ENCODE measurements at regions not wholly inside any gene's neighbourhood (a gene's known extent, or its start where the extent isn't known, plus 50 kb on each side); places are given as distances from the start of the nearest gene placed in this dataset.

DNA sequence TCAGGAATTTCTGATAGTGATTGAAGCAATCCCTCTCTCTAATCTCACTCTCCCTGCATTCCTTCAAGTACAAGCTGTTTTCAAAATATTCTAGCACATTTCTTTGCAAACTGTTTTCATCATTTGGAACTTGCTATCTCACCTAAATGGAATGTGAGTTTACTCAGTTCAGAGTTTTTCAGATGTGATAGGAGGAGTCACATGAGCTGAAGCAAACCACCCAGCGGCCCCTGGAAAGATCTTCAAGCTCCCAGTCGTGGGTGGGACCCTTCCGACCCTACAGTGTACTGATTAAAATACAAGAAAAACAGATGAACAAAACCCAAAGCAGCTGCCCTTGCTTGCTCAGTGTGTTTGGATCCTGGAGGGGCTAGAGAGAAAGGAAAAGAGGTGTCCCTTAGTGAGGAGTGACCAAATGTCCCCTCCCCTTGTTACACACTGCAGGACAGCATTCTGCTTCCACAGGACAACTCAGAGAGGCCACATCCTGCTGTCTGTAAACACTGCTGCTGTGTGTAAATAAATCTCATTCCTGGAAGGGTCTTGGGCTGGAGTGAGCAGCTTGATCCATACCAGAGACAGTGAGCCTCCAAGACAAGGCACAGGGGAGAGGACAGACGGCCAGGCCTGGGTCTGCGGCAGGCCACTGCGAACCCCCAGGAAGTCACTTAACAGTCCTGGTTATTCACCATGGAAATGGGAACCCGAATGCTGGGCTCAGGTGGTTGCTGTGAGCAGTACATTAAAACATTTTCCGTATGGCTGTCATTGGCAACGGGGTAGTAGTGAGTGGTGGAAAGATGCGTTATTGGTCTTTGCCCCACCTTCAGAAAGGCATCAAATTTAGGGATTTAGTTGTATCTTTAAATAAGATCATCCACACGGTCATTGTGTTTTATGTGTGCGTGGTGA, 229.2 kb downstream of the RHOU start:
- DNase-seq (ENCODE audit: insufficient read length, low spot score), result no peak
- FAIRE-seq, result no peak

DNA sequence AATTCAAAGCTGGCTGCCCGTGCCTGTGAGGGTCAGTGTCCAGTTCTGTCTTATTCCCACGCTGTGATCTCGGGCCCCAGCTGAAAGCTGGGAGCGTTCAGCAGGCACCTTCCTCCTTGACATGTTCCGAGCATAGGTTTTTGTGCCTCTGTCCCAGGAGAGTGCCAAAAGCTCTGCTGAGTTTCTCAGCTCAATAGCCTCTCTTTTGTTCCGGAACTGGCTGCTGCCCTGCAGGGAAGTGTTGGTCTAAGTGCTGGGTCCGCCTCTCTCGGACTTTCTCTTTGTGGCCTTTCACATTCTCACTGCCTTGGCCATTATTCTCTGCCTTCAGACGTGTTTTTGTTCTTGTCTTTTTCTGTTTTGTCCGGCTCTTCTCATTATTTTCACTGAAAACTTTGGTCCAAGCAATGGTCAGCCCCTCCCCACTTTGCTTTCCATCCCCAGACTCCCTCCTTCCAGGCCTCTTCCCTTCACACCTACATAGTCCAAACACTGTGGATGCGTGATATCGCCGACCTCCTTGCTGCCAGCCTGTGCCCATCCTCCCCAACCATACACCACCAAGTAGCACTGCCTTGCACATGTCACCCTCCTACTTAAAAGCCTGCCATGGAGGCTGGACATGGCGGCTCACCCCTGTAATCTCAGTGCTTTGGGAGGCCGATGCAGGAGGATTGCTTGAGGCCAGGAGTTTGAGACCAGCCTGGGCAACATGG, 233.8 kb downstream of the RHOU start:
- DNase-seq (ENCODE audit: insufficient read length, low spot score) (no peak), FAIRE-seq (no peak)

DNA sequence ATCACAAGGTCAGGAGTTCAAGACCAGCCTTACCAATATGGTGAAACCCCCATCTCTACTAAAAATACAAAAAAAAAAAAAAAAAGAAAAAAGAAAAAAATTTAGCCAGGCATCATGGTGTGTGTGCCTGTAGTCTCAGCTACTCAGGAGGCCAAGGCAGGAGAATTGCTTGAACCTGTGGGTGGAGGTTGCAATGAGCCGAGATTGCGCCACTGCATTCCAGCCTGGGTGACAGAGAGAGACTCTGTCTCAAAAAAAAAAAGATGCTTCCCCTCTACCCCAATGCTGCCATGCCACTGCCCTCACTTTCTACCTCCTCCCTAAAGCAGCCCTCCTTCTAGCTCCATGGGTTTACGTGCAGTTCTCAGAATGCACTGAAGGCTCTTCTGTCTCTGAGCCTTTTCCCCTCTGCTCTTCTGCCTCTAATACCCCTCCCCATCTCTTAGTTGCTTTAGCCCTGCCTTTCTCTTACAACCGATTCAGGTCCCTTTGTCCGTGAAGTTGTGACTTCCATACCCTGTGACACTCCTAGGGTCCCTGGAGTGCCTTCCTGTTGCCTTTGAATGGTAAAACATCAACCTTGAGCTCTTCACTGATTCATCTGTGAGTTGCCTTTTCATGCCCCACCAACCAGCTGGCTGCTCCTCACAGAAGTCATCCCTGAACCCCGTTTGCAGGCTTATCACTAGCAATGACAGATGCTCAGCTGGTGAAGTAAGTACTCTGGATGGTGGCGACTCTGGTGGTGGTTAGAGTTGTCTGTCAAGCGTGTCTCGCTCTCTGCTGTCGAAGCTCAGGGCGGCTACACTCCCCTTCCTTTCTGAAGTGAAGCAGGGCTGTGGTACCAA, 234.9 kb downstream of the RHOU start:
- DNase-seq (ENCODE audit: insufficient read length, low spot score) (no peak), FAIRE-seq (no peak)

DNA sequence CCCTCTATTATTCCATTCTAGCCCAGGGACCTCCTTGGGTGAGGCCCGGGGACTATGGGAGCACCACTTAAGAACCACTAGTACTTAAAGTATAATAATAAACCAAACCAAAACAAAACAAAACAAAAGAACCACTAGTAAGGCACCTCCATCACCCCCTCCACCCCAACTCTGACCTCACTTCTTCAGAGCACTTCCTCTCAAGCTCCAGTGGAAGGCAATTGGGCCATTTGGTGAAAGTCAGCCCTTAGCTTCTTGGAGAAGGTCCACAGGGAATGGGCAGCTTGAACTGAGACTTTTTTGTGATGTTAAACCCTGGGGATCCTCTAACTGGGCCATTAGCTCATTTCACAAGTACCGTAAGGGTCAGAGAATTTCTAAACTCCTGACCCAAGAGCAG, 237.3 kb downstream of the RHOU start:
- FAIRE-seq (no peak), DNase-seq (ENCODE audit: insufficient read length, low spot score) (no peak)

DNA sequence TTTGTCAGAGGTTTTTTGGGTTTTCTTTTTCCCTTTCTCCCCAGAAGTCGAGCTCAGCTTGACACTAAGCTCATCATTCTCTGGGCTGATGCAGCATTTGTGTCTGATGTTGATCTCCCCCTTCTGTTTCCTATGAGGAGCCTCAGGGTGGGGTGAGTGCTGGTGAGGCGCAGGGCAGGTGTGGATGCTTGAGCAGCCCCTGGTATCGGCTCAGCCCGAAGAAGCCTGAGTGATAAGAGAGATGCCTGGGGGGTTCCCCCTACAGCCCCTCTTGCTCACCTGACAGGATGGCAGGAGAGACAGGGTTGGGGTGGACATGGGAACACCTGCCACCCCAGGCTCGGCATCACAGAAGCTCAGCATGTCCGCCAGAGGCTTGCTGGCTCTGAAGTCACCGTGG, 239.0 kb downstream of the RHOU start:
- DNase-seq (ENCODE audit: insufficient read length, low spot score) (no peak), FAIRE-seq (no peak)

DNA sequence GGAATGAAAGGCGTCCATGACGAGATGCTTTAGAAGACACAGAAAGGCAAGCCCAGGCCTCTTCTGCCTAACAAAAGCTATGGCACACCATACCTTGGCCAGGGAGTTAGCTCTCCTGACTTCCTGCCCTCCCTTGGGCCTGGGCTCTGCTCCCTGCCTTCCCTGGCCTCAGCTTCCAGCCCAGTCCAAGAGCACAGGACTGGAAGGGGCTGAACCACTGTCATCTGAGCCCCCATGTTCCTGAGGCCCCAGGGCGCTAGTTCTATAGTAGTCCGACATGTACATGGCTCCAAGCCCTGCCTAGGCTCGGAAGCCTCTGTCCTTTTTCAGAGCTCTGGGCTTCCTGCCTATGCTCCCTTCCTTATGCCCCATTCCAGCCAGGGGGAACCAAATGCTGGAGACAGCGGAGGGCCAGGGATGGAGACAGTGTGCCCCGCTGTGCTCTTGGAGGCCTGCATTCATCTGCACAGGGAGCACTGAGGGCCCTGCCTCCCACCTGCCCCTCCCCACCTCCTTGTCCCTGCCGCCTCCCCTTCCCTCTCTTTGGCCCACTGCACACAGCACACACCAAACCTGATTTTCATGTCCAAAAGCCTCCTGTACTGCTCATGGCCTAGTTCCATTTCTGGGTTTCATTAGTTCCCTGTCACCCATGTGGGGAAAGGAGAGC, 240.1 kb downstream of the RHOU start:
- FAIRE-seq, result no peak
- no peak for DNase-seq (ENCODE audit: insufficient read length, low spot score)

DNA sequence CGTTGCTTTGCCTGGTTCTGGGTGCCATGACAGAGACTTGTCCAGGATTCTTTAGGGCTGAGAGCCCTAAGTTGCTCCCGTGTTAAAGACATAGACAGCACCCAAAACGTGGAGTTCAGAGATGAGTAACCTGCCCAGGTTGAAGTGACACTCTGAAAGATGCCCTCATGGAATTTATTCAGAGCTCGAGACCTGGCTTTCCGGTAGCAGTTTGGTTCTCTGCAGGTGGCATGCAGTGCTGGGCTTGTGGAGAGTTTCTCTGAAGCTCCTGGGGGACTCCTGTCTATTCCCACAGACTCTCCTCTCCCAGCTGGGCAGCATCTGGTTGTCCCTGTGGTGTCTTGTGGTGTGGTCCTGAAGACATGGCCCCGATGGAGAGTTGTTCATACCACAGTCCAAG, 241.0 kb downstream of the RHOU start:
- DNase-seq (ENCODE audit: insufficient read length, low spot score), result no peak
- FAIRE-seq, result no peak

DNA sequence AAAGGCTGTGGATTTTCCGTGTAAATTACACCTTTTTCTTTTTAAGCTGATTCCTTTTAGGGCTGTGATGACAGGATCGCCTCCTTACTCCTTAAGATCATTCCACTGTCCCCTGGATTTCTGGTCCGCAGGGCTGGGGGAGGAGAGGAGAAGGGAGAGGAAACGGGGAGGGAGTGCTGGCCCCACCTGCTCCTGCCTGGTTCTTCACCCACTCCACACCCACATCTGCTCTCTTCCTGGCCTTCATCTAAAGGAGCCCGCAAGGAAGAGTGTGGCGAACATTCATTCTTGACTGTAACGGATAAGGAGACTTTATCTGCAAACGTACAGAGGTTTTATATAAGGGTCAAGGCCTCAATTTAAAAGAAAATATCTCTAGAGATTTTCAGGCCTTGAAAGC, 242.0 kb downstream of the RHOU start:
- FAIRE-seq, result no peak
- DNase-seq (ENCODE audit: insufficient read length, low spot score), result no peak

DNA sequence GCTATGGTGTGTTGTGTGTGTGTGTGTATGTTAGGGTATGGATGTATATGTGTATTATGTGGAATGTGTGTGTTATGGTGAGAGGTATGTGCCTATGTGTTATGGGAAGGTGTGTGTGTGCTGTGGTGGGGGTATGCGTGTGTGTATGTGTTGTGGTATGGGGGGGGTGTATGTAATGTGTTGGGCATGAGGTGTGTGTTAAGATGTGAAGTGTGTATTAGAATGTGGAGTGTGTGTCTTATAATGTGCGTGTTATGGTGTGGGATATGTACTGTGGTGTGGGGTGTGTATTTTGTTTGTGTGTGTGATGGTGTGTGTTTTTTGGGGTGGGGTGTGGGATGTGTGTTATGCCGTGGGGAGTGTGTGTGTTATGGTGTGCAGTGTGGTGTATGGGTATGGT, 242.5 kb downstream of the RHOU start:
- DNase-seq (ENCODE audit: insufficient read length, low spot score), result no peak
- no peak for FAIRE-seq

DNA sequence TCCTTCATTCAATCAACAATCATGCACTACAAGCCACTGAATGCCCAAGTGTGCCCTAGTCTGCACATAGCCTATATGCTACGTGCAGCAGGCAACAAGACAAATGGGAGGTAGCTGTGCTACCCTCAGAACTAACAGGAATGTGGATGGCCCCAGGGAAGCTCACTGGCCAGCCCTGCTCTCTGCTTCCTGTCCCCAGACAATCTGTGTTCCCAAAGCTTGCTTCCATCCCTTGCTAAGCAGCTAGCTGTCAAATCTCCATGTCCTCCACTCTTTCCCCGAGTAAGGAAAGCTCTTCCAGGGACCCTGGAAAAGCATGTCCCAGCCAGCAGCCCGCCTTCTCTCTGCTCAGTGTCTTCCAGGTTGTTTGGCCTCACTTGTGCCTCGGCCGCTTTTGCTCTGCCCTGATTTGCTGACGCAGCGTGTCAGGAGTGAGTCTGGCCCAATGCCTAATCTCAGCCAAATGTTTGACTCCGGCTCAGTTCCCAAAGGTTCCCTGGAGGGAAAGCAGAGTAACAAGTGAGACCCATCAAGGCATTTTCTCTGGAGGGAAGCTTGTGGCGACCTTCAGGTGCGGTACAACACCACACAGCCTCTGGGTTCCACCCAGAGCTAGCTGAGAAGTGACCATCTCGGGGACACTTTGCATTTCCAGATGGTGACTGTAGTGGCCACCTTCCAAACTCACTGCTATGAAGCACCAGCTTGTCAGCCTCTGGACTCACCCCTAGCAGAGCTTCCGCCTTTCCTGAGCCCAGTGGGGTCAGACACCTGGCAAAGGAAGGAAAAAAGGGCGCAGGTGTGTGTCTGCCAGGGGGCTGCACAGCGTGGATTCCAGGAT, 243.4 kb downstream of the RHOU start:
- no peak for FAIRE-seq
- no peak for DNase-seq (ENCODE audit: insufficient read length, low spot score)

DNA sequence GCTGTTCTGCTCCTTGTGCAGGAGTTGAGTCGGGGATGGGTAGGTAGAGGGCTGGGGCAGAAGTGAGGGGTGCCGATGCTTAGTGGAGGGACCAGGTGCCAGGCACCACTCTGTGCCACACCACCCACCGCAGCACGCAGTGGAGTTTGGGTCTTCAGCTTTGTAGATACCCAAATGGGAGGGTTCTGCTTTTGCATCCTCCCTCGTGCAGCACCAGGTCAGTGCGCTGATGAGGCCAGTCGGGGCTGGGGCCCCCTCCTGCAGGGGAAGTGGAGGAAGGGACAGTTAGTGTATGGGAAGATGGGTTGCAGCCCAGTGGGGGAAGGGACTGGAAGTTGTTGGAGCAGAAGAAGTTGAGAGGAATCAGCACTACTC, 244.0 kb downstream of the RHOU start:
- DNase-seq (ENCODE audit: insufficient read length, low spot score) (no peak), FAIRE-seq (no peak)

DNA sequence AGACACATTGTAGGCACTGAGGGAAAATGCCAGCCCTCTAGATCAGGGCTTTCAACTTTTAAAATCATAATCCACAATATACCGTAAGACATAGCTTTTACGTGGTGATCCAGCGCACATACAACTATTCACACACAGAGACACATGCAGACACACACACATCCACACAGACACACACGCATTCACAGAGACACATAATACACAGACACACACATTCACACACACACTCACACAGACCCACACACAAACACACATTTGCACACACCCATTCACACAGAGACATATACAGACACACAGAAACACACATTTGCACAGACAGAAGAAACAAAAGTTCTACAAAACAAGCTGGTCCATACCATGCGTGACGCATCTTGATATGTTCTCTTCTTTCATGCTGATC, 244.5 kb downstream of the RHOU start:
- DNase-seq (ENCODE audit: insufficient read length, low spot score), result no peak
- no peak for FAIRE-seq

DNA sequence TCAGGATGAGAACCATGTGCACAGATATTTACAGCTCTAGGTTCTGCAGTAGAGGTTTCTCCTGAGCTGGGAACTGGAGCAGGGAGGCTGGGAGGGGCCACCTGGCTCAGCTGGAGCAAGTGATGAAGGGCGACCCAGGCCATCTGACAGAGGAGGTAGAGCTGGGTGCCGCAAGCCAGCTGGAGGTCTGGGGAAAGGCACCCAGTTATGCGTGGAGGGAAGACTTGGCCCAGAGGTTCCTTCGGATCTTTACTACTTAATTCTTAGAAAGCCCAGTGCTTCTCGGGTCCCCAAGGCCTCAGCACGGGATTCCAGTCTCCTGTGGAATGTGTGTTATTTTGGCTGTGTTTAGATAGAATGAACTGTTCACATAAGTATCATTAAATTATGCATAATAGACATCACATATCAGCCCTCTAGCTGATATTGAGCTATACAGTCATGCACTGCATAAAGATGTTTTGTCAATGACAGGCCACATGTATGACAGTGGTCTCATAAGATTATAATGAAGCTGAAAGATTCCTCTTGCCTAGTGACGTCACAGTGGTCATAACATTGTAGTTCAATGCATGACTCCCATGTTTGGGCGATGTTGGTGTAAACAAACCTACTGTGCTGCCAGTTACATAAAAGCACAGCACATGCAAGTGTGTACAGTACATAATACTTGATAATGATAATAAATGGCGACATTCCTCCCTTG, 245.1 kb downstream of the RHOU start:
- FAIRE-seq (no peak), DNase-seq (ENCODE audit: insufficient read length, low spot score) (no peak)

DNA sequence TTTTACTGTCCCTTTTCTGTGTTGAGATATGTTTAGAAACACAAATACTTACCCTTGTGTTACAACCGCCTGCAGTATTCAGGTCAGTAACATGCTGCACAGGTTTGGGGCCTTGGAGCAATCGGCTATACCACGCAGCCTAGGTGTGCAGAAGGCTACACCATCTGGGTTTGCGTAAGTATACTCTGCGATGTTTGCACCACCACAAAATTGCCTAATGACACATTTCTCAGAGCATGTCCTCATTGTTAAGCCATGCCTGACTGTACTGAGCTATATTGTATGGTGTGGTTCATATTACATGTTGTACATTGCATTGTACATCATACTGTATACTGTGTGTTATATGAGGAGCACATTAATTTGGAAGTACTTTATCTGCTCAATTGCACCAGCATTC, 247.4 kb downstream of the RHOU start:
- FAIRE-seq (no peak), DNase-seq (ENCODE audit: insufficient read length, low spot score) (no peak)

DNA sequence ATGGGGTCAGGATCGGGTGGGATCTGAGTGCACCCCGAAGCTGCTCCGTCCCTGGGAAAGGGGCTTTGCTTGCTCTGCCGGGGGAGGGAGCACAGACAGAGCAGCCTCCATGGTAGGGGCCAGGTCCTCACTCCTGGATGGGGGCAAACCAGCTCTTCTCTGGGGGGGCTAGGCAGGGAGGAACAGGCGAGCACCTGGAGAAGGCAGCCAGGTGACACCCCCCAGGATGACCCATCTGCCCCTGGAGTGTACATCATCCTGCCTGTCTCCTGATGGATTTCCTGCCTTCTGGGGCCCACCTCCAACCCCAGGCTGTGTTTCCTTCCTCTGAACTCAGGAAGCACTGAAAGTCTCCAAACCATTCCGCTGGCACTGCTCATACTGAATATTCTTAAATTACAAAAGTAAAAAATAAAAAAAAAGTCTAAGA, 248.0 kb downstream of the RHOU start:
- DNase-seq (ENCODE audit: insufficient read length, low spot score) (no peak), FAIRE-seq (no peak)

DNA sequence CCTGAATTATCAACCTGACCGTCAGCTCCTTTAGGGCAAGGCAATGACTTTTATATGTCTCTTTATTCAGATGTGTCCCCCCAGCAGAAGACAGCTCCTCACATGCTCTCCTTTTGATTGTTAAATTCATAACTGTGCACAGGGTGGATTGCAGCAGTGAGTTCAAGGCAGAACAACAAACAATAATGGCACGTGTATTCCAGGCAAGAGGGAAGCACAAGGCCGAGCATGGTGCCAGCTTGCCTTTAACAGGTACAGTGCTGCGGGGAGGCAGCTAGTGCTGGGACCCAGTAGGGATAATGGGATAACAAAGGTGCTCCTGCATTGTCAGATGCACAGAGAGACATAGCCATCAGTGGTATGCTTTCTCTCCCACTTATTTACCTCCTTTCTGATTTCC, 248.4 kb downstream of the RHOU start:
- FAIRE-seq (no peak), DNase-seq (ENCODE audit: insufficient read length, low spot score) (no peak)

DNA sequence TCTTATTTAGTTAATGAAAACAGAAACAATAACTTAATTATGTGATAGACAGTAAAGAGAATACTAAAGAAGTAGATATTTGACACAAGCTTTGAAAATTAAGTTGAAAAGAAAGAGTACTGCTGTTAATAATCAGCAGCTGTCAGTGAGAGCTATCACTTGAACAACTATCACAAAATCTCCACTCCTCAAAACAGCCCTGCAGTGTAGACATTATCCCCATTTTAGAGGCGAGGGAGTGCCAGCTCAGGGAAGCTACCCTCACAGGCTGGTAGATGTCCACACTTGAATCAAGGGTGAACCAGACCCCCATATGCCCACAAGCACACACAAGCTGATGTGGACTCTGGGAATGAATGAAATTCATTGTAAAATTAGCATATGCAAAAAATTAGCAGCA, 248.8 kb downstream of the RHOU start:
- FAIRE-seq (no peak), DNase-seq (ENCODE audit: insufficient read length, low spot score) (no peak)

DNA sequence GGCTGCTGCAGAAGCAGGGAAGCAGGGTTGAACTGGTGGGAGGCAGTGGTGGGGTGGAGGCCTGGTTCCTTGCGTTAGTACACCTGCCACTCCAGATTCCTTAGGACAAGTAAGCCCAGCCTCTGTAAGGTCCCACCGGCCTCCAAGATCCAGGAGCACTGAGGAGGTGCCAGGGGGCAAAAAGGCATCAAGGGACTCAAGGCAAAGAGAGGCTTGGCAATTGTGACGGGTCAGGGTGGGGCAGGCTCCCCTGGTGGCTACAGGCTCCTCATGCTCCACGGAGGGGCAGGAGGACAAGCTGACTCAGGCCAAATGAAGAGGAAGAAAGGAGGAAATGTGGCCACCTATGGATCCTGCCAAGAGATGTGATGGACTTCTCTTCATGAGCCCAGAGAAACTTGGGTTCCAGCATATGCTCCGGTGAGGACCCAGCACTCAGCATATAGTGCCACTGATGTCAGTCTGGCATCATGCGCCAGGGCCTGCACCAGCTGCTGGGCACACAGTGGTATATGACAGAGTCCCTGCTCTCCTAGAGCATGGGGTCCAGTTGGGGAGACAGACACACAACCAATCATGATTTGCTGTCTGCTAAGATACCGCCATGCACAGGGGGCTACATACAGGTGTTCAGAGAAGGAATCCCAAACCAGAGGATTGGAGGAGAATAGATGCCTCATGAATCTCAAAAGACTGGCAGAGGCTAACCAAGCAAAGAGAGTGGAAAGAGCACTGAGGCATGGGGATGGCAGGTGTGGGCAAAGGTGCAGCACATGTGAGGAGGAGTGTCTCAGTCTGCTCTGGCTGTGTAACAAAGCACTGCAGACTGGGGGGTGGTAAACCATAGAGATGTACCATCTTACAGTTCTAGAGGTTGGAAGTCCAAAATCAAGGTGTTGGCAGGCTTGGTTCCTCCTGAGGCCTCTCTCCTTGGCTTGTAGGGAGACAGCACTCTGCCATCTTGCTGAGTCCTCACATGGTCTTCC, 249.7 kb downstream of the RHOU start:
- DNase-seq (ENCODE audit: insufficient read length, low spot score) (no peak), FAIRE-seq (no peak)

Measured in GM19239 (cell line).